ENCODE measurements at regions not wholly inside any gene's neighbourhood (a gene's known extent, or its start where the extent isn't known, plus 50 kb on each side); places are given as distances from the start of the nearest gene placed in this dataset.
"Not testable (repeated sequence)": the region's sequence is repeated elsewhere in the genome, so short reads cannot be mapped to it uniquely, and the experiment has no call there.

DNA sequence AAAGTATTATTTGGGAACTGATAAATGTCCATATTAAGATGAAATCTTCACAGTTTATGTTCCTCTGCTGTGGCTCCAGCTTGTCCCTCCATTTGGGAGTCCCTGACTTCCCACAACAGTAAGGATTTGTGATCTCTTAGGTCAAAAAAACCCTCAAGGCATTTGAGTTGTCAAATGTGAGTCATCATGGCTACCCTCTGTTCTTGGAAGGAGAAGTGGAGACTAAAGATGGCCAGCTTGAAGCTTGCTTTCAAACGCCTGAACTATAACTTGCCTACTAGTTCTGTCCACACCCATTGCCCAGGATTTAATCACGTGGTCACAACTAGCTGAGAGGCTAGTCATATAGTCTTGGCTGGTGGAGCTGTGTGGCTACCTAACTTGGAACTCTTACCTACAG is 107.8 kb downstream of the CCNG2 start:
- H3K36me3 Mint-ChIP-seq (ENCODE audit: low read depth) = no peaks in the 10 kb centered on the region
- H3K9me3 Mint-ChIP-seq = peaks cover 13% of the 10 kb centered on the region
- peaks cover 9% of the 10 kb centered on the region for H3K27me3 Mint-ChIP-seq (ENCODE audit: low read depth)
- no peak overlapping the region for H3K27ac Mint-ChIP-seq
- H3K4me1 Mint-ChIP-seq = no peaks in the 10 kb centered on the region
- no peak overlapping the region for H3K4me3 Mint-ChIP-seq
- TF ChIP-seq, protein P1, sequence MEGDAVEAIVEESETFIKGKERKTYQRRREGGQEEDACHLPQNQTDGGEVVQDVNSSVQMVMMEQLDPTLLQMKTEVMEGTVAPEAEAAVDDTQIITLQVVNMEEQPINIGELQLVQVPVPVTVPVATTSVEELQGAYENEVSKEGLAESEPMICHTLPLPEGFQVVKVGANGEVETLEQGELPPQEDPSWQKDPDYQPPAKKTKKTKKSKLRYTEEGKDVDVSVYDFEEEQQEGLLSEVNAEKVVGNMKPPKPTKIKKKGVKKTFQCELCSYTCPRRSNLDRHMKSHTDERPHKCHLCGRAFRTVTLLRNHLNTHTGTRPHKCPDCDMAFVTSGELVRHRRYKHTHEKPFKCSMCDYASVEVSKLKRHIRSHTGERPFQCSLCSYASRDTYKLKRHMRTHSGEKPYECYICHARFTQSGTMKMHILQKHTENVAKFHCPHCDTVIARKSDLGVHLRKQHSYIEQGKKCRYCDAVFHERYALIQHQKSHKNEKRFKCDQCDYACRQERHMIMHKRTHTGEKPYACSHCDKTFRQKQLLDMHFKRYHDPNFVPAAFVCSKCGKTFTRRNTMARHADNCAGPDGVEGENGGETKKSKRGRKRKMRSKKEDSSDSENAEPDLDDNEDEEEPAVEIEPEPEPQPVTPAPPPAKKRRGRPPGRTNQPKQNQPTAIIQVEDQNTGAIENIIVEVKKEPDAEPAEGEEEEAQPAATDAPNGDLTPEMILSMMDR (IDR thresholded peaks at IDR 0.05; ENCODE audit: unreplicated experiment in 3 of 3) = no peak

DNA sequence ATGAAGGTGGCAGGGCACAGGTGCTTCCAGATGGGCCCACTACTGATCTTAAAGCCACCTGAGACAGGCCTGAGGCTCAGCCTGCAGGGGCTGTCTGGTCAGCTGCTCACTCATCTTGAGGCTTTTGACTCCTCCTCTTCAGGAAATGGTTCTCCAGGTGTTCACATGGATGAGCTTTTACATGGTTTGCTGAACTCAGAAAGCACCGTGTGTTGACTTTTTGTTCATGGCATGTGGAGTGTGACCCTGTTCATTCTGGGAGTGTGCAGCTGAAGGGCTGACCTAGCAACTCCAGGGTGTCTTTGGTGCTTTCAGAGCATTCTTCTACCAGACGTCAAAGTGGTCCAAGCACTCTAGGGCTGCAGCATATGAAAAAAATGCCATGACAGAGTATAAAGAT is 111.1 kb downstream of the CCNG2 start:
- Mint-ChIP-seq H3K27me3 (ENCODE audit: low read depth) (peaks cover 6% of the 10 kb centered on the region), H3K36me3 (ENCODE audit: low read depth) (no peaks in the 10 kb centered on the region), H3K27ac (no peak overlapping the region), H3K9me3 (peaks cover 7% of the 10 kb centered on the region), H3K4me3 (no peak overlapping the region), H3K4me1 (no peaks in the 10 kb centered on the region)
- TF ChIP-seq, protein P1 (IDR thresholded peaks at IDR 0.05; ENCODE audit: unreplicated experiment in 3 of 3) = no peak

DNA sequence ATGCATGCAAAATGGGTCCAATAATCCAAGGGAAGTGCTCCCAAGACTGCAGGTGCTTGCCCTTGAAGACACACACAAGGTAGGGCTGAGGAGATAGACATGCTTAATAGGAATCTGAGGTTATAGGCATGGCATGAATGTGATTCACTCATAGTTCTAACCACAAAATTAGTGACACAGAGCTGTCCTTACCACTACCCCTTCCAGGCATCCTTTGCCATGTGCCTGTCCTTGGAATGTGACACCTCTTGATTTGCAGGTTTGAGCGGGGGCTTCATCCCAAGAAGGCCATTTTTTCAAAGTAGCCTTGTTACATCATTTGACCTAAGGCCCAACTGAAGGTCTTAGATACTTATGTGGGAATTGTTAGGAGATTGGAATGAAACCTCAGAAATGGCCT is 112.5 kb downstream of the CCNG2 start:
- H3K27me3 Mint-ChIP-seq (ENCODE audit: low read depth) = no peaks in the 10 kb centered on the region
- no peak overlapping the region for H3K27ac Mint-ChIP-seq
- TF ChIP-seq, protein P1 (IDR thresholded peaks at IDR 0.05; ENCODE audit: unreplicated experiment in 3 of 3) = no peak
- H3K36me3 Mint-ChIP-seq (ENCODE audit: low read depth) = no peaks in the 10 kb centered on the region
- no peaks in the 10 kb centered on the region for H3K4me1 Mint-ChIP-seq
- no peak overlapping the region for H3K4me3 Mint-ChIP-seq
- no peaks in the 10 kb centered on the region for H3K9me3 Mint-ChIP-seq

DNA sequence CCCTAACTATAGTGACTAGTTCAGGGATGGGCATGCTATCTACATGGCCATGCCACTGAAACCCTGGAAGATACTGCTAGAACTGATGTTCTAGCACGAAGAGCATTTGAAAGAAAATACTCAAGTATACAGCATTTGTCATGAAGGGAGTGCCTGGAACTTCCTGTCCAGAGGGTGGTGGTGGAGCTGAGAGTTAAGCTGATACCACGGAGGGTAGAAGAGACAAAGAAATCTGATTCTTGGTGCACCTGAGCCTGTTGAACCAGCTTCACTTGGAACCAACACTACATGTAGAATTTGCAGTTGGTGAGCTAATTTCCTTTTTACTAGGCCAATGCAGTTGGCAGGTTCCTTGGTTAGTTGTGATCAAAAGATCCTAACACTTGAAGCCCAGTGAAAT is 116.4 kb downstream of the CCNG2 start:
- no peaks in the 10 kb centered on the region for H3K4me1 Mint-ChIP-seq
- no peaks in the 10 kb centered on the region for H3K9me3 Mint-ChIP-seq
- TF ChIP-seq, protein P1 (IDR thresholded peaks at IDR 0.05; ENCODE audit: unreplicated experiment in 3 of 3) = no peak
- H3K27me3 Mint-ChIP-seq (ENCODE audit: low read depth) = no peaks in the 10 kb centered on the region
- no peak overlapping the region for H3K4me3 Mint-ChIP-seq
- H3K27ac Mint-ChIP-seq = no peak overlapping the region
- no peaks in the 10 kb centered on the region for H3K36me3 Mint-ChIP-seq (ENCODE audit: low read depth)

DNA sequence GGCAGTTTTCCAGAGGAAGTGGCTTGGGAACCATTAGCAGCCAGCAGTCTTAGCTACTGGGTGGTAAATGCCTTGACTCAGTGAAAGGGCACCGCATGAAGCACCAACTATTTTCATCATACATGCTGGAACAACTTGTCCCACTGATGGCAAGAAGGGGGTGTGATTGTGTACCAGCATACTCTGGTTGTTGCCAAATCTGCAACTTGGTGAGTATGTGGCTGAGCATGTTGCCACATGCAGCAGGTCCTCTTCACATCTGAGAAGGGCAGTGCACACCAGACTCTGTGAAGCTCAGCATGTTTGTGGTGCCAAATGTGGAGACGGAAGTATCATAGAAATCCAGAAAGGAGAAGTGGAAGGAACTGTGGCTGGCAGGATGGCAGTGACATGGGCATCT is 122.1 kb downstream of the CCNG2 start:
- peaks cover 13% of the 10 kb centered on the region for H3K27me3 Mint-ChIP-seq (ENCODE audit: low read depth)
- not testable (repeated sequence) for H3K4me1 Mint-ChIP-seq; H3K4me3 Mint-ChIP-seq; H3K36me3 Mint-ChIP-seq (ENCODE audit: low read depth); H3K27ac Mint-ChIP-seq; H3K9me3 Mint-ChIP-seq

DNA sequence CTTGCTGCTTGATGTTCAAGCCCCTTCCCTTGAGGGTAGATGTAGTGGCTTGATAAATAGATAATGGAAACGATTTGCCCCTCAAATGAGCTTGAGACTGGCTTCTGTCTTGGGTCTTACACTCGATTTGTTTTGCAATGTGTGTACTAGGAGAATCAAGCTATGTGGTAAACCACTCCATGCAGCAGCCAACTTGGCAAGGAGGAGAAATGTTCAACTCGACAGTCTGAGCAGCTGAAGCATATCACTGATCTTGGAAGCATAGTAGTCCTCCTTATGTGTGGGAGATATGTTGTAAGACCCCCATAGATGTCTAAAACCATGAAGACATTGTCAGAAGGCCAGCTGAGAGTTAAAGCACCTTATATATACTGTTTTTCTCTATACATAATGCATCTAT is 125.3 kb downstream of the CCNG2 start:
- Mint-ChIP-seq H3K36me3 (ENCODE audit: low read depth) (no peaks in the 10 kb centered on the region), H3K27ac (no peak overlapping the region), H3K4me1 (no peaks in the 10 kb centered on the region), H3K9me3 (no peaks in the 10 kb centered on the region), H3K4me3 (no peak overlapping the region), H3K27me3 (ENCODE audit: low read depth) (peaks cover 19% of the 10 kb centered on the region)
- TF ChIP-seq, protein P1 (IDR thresholded peaks at IDR 0.05; ENCODE audit: unreplicated experiment in 3 of 3) = no peak
